ENCODE measurements at regions not wholly inside any gene's neighbourhood (a gene's known extent, or its start where the extent isn't known, plus 50 kb on each side); places are given as distances from the start of the nearest gene placed in this dataset.

DNA sequence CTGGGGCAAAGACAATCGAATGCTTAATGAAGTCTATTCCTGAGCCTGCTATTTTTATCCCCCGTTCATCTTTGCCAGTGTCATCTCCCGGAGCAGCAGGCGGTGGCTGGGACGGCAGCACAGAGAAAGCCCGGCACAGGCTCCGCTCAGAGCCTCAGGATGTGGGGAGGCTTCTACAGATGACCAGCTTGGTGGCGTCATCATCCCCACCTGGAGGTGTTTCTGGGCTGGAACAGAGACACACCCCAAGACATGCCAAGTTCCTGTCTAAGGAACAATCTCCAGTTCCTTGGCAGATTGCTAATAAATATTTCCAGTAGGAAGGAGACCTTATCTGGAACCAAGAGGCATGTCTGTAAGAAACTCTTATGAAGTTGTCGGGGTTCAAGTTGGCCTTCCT, 552.4 kb upstream of the MGMT start:
- no peak for ATAC-seq
- DNase-seq, result no peak

DNA sequence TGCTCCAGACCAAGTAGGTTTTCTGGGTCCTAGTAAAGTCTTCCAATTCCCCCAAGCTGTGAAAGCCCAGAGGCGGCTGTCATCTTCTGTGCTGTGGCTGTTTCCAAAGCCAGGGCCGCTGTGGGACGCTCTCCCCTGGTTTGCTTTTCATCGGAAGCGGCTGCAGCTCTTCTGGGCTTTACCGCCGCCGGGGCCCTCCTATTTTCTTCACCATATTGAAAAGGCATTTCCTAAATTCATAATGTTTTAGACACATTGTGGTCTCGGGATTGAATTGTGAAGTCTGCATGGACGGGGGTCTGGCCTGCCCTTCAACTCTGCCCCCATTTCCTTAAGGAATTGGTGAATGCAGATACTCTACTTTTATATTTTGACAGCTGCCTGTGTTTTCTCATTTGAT, 551.4 kb upstream of the MGMT start:
- H3K27ac ChIP-seq, result no peak overlapping the region
- H3K9me3 ChIP-seq, result no peaks in the 10 kb centered on the region
- DNase-seq (no peak), ATAC-seq (no peak)
- no peak overlapping the region for H3K4me3 ChIP-seq
- no peaks in the 10 kb centered on the region for H3K36me3 ChIP-seq
- intact Hi-C loops (cut with DNase I), result no loop called here
- H3K27me3 ChIP-seq, result peaks cover 5% of the 10 kb centered on the region
- TF ChIP-seq, protein P1, sequence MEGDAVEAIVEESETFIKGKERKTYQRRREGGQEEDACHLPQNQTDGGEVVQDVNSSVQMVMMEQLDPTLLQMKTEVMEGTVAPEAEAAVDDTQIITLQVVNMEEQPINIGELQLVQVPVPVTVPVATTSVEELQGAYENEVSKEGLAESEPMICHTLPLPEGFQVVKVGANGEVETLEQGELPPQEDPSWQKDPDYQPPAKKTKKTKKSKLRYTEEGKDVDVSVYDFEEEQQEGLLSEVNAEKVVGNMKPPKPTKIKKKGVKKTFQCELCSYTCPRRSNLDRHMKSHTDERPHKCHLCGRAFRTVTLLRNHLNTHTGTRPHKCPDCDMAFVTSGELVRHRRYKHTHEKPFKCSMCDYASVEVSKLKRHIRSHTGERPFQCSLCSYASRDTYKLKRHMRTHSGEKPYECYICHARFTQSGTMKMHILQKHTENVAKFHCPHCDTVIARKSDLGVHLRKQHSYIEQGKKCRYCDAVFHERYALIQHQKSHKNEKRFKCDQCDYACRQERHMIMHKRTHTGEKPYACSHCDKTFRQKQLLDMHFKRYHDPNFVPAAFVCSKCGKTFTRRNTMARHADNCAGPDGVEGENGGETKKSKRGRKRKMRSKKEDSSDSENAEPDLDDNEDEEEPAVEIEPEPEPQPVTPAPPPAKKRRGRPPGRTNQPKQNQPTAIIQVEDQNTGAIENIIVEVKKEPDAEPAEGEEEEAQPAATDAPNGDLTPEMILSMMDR (IDR thresholded peaks at IDR 0.05), result no peak
- H3K4me1 ChIP-seq, result no peaks in the 10 kb centered on the region

More for the DNA sequence above, 552.4 kb upstream of the MGMT start:
- TF ChIP-seq, protein P1 (IDR thresholded peaks at IDR 0.05), result no peak
- Histone ChIP-seq H3K4me1 (no peaks in the 10 kb centered on the region), H3K9me3 (no peaks in the 10 kb centered on the region), H3K4me3 (no peak overlapping the region), H3K27ac (no peak overlapping the region), H3K36me3 (no peaks in the 10 kb centered on the region), H3K27me3 (peaks cover 5% of the 10 kb centered on the region)
- intact Hi-C loops (cut with DNase I), result no loop called here

DNA sequence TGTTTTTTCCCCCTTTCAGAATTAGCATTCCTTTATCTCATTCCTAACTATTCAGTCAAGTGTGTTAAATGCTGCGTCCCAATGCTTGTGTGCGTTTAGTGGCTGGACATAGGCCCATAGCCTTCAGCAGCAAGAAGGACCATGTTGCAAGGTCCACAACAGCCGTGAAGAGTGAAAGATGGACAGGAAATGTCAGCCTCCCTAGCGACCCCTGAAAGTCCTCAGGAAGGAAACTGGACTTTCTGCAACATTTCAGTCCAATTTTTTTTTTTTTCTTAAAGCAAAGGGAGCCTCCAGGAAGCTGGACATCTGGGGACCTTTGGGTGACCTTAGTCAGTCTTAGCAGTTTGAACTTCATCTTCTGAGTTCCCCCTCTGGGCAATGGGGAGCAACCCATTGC, 550.7 kb upstream of the MGMT start:
- intact Hi-C loops (cut with DNase I), result no loop called here
- ATAC-seq (no peak), DNase-seq (no peak)
- Histone ChIP-seq H3K4me3 (no peak overlapping the region), H3K4me1 (no peaks in the 10 kb centered on the region), H3K27ac (no peak overlapping the region), H3K36me3 (no peaks in the 10 kb centered on the region), H3K27me3 (peaks cover 5% of the 10 kb centered on the region), H3K9me3 (no peaks in the 10 kb centered on the region)
- TF ChIP-seq, protein P1 (IDR thresholded peaks at IDR 0.05), result no peak

DNA sequence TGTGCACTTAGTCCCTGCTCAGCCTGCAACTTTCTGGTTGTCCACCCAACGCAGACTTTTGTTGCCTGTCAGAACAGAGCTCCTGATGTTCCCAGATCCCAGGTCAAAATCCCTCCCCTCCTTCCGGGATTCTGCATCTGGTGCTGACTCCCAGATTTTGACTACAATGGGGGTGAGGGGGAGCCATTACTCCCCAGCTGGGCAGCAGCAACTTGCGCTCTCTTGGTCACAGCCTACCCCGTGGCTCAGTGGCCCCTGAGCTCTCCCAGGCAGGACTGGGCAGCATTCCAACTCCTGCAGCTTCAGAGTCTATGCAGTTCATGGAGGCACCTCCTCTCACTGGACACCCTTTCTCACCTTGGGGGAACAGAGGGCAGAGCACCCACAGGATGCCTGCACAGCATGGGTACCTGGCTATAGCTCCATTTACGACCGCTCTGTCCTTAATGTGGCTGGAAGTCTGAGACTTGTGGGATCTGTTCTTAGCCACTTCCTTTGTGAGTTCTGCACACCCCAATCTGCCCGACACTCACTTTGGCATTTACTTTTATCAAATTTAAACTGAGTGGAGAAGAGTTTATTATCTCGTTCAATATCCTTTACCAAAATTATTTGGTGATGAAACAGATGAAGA, 545.5 kb upstream of the MGMT start:
- peaks cover 5% of the 10 kb centered on the region for H3K27me3 ChIP-seq
- TF ChIP-seq, protein P1 (IDR thresholded peaks at IDR 0.05), result no peak
- H3K9me3 ChIP-seq, result no peaks in the 10 kb centered on the region
- no peak overlapping the region for H3K27ac ChIP-seq
- H3K36me3 ChIP-seq, result no peaks in the 10 kb centered on the region
- H3K4me1 ChIP-seq, result no peaks in the 10 kb centered on the region
- intact Hi-C loops (cut with DNase I), result no loop called here
- no peak overlapping the region for H3K4me3 ChIP-seq
- peak; percentile 26 for ATAC-seq
- DNase-seq, result no peak

DNA sequence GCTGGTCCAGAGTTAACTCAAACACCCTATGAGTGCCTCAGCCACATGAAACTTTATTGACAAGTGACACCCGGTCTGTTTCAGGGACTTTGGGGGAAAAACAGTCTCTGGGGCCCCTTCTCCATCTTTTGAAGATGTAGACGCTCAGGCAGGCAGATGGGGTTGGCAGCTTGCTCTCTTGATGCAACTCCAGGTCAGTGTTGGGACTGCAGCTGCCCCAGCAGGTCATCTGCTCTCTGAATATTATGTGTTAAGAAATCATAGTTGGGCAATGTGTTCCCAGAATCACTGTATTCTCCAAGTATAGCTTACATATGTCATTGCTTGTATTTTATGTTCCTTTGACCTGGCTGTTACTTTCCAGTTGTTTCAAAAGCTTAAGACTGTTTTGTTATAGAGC, 544.9 kb upstream of the MGMT start:
- ATAC-seq, result no peak
- DNase-seq, result no peak
- H3K4me3 ChIP-seq, result no peak overlapping the region
- H3K4me1 ChIP-seq, result no peaks in the 10 kb centered on the region
- TF ChIP-seq, protein P1 (IDR thresholded peaks at IDR 0.05), result no peak
- intact Hi-C loops (cut with DNase I), result no loop called here
- H3K36me3 ChIP-seq, result no peaks in the 10 kb centered on the region
- peaks cover under 1% of the 10 kb centered on the region for H3K27me3 ChIP-seq
- H3K27ac ChIP-seq, result no peak overlapping the region
- H3K9me3 ChIP-seq, result no peaks in the 10 kb centered on the region
